ENCODE measurements at regions not wholly inside any gene's neighbourhood (a gene's known extent, or its start where the extent isn't known, plus 50 kb on each side); places are given as distances from the start of the nearest gene placed in this dataset.

DNA sequence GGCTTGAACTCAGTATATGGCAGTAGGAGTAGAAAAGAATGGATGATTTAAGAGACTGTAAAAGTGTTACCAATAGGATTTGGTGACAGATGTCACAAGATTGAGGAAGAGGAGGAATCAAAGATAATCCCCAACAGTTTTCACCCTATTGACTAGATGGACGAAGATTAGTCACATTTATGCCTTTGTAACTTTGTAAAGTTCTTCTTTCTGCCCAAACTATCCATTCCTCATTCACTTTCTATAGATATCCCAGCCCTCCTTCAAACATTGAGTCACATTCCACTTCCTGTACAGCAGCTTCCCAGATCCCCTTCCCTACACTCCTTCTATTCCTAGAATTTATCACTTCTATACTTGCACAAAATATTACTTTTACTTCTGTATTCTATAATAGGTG is 207.9 kb downstream of the BTG1 start:
- Histone ChIP-seq H3K9me2 (ENCODE audit: insufficient read depth, low read length) (no peaks in the 10 kb centered on the region), H3K79me2 (ENCODE audit: insufficient read depth, low read depth, low read length) (no peaks in the 10 kb centered on the region), H3K4me2 (ENCODE audit: low read length) (no peak overlapping the region), H2AFZ (ENCODE audit: low read length) (no peak overlapping the region), H3K27ac (ENCODE audit: low read depth, low read length, poor library complexity, severe bottlenecking) (no peak overlapping the region), H3K9me3 (ENCODE audit: low read length) (no peaks in the 10 kb centered on the region), H3K36me3 (ENCODE audit: insufficient read depth, low read length) (no peaks in the 10 kb centered on the region), H3K4me1 (ENCODE audit: insufficient read depth, low read length, poor library complexity, severe bottlenecking) (no peaks in the 10 kb centered on the region), H4K20me1 (ENCODE audit: insufficient read depth, low read length) (no peaks in the 10 kb centered on the region), H3K4me3 (ENCODE audit: low read depth, low read length, poor library complexity, severe bottlenecking) (no peak overlapping the region)
- CTCF ChIA-PET (ENCODE audit: unreplicated experiment), result no interaction called here
- intact Hi-C loops (cut with micrococcal nuclease; ENCODE audit: unreplicated experiment), result no loop called here
- TF ChIP-seq, protein P1, sequence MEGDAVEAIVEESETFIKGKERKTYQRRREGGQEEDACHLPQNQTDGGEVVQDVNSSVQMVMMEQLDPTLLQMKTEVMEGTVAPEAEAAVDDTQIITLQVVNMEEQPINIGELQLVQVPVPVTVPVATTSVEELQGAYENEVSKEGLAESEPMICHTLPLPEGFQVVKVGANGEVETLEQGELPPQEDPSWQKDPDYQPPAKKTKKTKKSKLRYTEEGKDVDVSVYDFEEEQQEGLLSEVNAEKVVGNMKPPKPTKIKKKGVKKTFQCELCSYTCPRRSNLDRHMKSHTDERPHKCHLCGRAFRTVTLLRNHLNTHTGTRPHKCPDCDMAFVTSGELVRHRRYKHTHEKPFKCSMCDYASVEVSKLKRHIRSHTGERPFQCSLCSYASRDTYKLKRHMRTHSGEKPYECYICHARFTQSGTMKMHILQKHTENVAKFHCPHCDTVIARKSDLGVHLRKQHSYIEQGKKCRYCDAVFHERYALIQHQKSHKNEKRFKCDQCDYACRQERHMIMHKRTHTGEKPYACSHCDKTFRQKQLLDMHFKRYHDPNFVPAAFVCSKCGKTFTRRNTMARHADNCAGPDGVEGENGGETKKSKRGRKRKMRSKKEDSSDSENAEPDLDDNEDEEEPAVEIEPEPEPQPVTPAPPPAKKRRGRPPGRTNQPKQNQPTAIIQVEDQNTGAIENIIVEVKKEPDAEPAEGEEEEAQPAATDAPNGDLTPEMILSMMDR (conservative IDR thresholded peaks at IDR 0.05; ENCODE audit: low read length), result no peak
- TF ChIP-seq EZH2phosphoT487 (IDR thresholded peaks at IDR 0.05; ENCODE audit: borderline replicate concordance, low read depth, low read length), result no peak
- BruUV-seq (replicated peaks), result no TSS peak
- no peak for DNase-seq (ENCODE audit: low spot score)
- POLR2A ChIA-PET, result no interaction called here

DNA sequence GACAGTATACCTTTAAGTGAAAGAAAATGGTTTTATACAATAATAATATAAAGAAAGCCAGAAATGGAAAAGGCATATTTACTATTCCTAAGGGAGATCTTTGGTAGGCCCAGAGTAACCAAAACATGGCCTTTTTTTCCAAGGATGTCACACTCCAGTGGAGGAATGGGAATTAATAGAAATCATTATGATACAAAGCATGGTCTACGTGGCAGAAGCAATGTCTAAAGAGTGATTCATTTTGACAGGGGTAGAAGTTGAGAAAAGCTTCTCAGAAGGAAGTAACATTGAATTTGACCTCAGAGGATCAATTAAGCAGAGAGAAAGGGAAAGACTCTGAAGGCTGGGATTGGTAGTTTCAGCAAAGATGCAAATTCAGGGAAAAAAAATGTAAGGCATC is 208.6 kb downstream of the BTG1 start:
- no TSS peak for BruUV-seq (replicated peaks)

DNA sequence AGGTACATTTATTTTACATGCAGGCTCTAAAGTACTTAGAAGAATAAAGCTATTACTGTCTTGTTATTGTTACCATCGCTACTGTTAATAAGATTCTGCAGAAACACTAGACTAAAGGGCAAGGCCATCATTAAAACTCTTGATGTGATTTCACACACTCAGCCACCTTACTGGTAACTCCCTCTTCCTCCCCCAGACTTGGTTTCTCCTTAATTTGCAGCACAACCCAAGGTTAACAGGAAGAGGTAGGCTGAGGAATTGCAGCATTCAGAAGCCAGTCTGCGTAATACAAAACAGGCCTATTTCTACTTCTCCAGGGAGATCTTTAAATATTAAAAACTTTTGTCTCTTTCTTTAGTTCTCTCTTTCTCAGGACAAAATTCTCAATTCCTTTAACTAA is 210.3 kb downstream of the BTG1 start:
- ChIA-PET CTCF (ENCODE audit: unreplicated experiment) (no interaction called here), POLR2A (no interaction called here)
- no peaks in the 10 kb centered on the region for H4K20me1 ChIP-seq (ENCODE audit: insufficient read depth, low read length)
- no TSS peak for BruUV-seq (replicated peaks)
- no peak overlapping the region for H3K4me2 ChIP-seq (ENCODE audit: low read length)
- H3K79me2 ChIP-seq (ENCODE audit: insufficient read depth, low read depth, low read length), result no peaks in the 10 kb centered on the region
- DNase-seq (ENCODE audit: low spot score), result no peak
- TF ChIP-seq, protein P1 (conservative IDR thresholded peaks at IDR 0.05; ENCODE audit: low read length), result no peak
- TF ChIP-seq EZH2phosphoT487 (IDR thresholded peaks at IDR 0.05; ENCODE audit: borderline replicate concordance, low read depth, low read length), result no peak
- no peaks in the 10 kb centered on the region for H3K4me1 ChIP-seq (ENCODE audit: insufficient read depth, low read length, poor library complexity, severe bottlenecking)
- no peak overlapping the region for H3K4me3 ChIP-seq (ENCODE audit: low read depth, low read length, poor library complexity, severe bottlenecking)
- no peaks in the 10 kb centered on the region for H3K9me3 ChIP-seq (ENCODE audit: low read length)
- no peak overlapping the region for H3K27ac ChIP-seq (ENCODE audit: low read depth, low read length, poor library complexity, severe bottlenecking)
- no peaks in the 10 kb centered on the region for H3K9me2 ChIP-seq (ENCODE audit: insufficient read depth, low read length)
- no peak overlapping the region for H2AFZ ChIP-seq (ENCODE audit: low read length)
- intact Hi-C loops (cut with micrococcal nuclease; ENCODE audit: unreplicated experiment), result no loop called here
- H3K36me3 ChIP-seq (ENCODE audit: insufficient read depth, low read length), result no peaks in the 10 kb centered on the region

More for the DNA sequence above, 208.6 kb downstream of the BTG1 start:
- Histone ChIP-seq H3K4me2 (ENCODE audit: low read length) (no peak overlapping the region), H4K20me1 (ENCODE audit: insufficient read depth, low read length) (no peaks in the 10 kb centered on the region), H2AFZ (ENCODE audit: low read length) (no peak overlapping the region), H3K79me2 (ENCODE audit: insufficient read depth, low read depth, low read length) (no peaks in the 10 kb centered on the region), H3K4me3 (ENCODE audit: low read depth, low read length, poor library complexity, severe bottlenecking) (no peak overlapping the region), H3K9me2 (ENCODE audit: insufficient read depth, low read length) (no peaks in the 10 kb centered on the region), H3K4me1 (ENCODE audit: insufficient read depth, low read length, poor library complexity, severe bottlenecking) (no peaks in the 10 kb centered on the region), H3K36me3 (ENCODE audit: insufficient read depth, low read length) (no peaks in the 10 kb centered on the region), H3K27ac (ENCODE audit: low read depth, low read length, poor library complexity, severe bottlenecking) (no peak overlapping the region), H3K9me3 (ENCODE audit: low read length) (no peaks in the 10 kb centered on the region)
- TF ChIP-seq EZH2phosphoT487 (IDR thresholded peaks at IDR 0.05; ENCODE audit: borderline replicate concordance, low read depth, low read length), result no peak
- TF ChIP-seq, protein P1 (conservative IDR thresholded peaks at IDR 0.05; ENCODE audit: low read length), result no peak
- intact Hi-C loops (cut with micrococcal nuclease; ENCODE audit: unreplicated experiment), result no loop called here
- POLR2A ChIA-PET, result interaction anchor here (0.9 kb wide), 1 partner anchor 452 kb away, joined by 3 read pairs; no protein-coding TSS in a partner anchor
- CTCF ChIA-PET (ENCODE audit: unreplicated experiment), result no interaction called here
- DNase-seq (ENCODE audit: low spot score), result no peak
